ENCODE measurements at regions not wholly inside any gene's neighbourhood (a gene's known extent, or its start where the extent isn't known, plus 50 kb on each side); places are given as distances from the start of the nearest gene placed in this dataset.

DNA sequence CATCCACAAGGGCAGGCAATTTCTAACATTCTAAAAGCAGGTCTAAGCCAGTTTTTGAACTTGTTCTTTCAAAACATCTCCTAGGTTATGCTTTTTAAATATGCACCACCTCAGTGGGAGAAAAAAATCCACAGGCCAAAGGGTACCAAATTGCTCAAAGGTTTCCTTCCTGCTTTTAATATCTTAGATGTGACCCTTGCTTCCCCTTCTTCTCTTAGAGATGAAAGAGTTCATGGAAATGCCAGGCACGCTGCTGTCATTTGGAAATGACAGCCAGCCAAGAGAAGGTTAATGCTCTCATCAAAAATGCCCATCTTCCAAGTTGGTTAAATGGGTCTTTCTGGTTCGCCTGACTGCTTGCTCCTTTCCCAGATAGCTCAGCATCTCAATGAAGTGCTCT is 497.1 kb downstream of the CD83 start:
- Histone ChIP-seq H4K20me1 (ENCODE audit: control insufficient read depth, insufficient read depth, insufficient read length) (no peaks in the 10 kb centered on the region), H3K4me1 (ENCODE audit: insufficient read depth, low read length) (peaks cover 2% of the 10 kb centered on the region; the same call in 1 of the 2 replicates), H2BK15ac (ENCODE audit: low read depth, low read length) (no peak overlapping the region), H2AFZ (ENCODE audit: low read length) (no peak overlapping the region), H2BK12ac (ENCODE audit: insufficient read length, low read depth, low read length) (no peak overlapping the region), H3K56ac (ENCODE audit: insufficient read length, low read depth, low read length) (no peak overlapping the region), H4K91ac (ENCODE audit: insufficient read length, low read depth, low read length) (no peak overlapping the region), H3K4ac (ENCODE audit: low read depth, low read length) (no peak overlapping the region), H3K23ac (ENCODE audit: insufficient read length, low read depth, low read length) (no peak overlapping the region), H3K79me2 (ENCODE audit: insufficient read depth, low read length) (no peaks in the 10 kb centered on the region), H4K5ac (ENCODE audit: insufficient read length, low read depth, low read length) (no peak overlapping the region), H2BK120ac (ENCODE audit: low read depth, low read length, poor library complexity, severe bottlenecking) (no peak overlapping the region), H3K18ac (ENCODE audit: insufficient read length, low read depth, low read length) (no peak overlapping the region), H3T11ph (ENCODE audit: low read length) (no peak overlapping the region), H3K14ac (ENCODE audit: insufficient read depth, low read length) (no peak overlapping the region), H3K4me2 (ENCODE audit: insufficient read depth, insufficient read length, low read length) (no peak overlapping the region), H3K23me2 (ENCODE audit: insufficient read length, low read depth, low read length, poor library complexity, severe bottlenecking) (no peaks in the 10 kb centered on the region), H3K9me3 (ENCODE audit: control insufficient read depth, low read depth, low read length) (peaks cover 7% of the 10 kb centered on the region), H2BK20ac (ENCODE audit: low read depth, low read length, poor library complexity, severe bottlenecking) (no peak overlapping the region), H3K27me3 (ENCODE audit: insufficient read depth, low read length) (no peaks in the 10 kb centered on the region), H3K79me1 (ENCODE audit: insufficient read depth, low read depth, low read length, poor library complexity, severe bottlenecking) (no peaks in the 10 kb centered on the region), H3K27ac (ENCODE audit: insufficient read length, low read depth, low read length) (no peak overlapping the region), H4K8ac (replicated peaks; ENCODE audit: insufficient read length, low read depth, low read length) (no peak overlapping the region), H3K9ac (ENCODE audit: extremely low read depth, insufficient read length, low read length) (no peak overlapping the region), H2BK5ac (ENCODE audit: insufficient read length, low read length) (no peak overlapping the region), H2AK5ac (ENCODE audit: insufficient read length, low read length) (no peak overlapping the region)
- peaks cover 5 to 12% (median 8%) of the 10 kb centered on the region in 3 experiments for H3K36me3 Mint-ChIP-seq (ENCODE audit: insufficient read depth in 1 of 3, low read depth in 3 of 3)
- DNase-seq = no peak
- no CpG with 5 or more reads among the region's 2 CpGs for WGBS (ENCODE audit: extremely low coverage, insufficient read length, low lambda C conversion rate)
- peaks cover 10 to 11% of the 10 kb centered on the region in 2 experiments; a peak in 4 of 5 replicates for H3K9me3 Mint-ChIP-seq
- H3K4me1 Mint-ChIP-seq = peaks cover 8 to 11% of the 10 kb centered on the region in 2 experiments; a peak in 3 of 4 replicates
- no peak overlapping the region for H3K27ac Mint-ChIP-seq
- TF ChIP-seq, protein P1, sequence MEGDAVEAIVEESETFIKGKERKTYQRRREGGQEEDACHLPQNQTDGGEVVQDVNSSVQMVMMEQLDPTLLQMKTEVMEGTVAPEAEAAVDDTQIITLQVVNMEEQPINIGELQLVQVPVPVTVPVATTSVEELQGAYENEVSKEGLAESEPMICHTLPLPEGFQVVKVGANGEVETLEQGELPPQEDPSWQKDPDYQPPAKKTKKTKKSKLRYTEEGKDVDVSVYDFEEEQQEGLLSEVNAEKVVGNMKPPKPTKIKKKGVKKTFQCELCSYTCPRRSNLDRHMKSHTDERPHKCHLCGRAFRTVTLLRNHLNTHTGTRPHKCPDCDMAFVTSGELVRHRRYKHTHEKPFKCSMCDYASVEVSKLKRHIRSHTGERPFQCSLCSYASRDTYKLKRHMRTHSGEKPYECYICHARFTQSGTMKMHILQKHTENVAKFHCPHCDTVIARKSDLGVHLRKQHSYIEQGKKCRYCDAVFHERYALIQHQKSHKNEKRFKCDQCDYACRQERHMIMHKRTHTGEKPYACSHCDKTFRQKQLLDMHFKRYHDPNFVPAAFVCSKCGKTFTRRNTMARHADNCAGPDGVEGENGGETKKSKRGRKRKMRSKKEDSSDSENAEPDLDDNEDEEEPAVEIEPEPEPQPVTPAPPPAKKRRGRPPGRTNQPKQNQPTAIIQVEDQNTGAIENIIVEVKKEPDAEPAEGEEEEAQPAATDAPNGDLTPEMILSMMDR (conservative IDR thresholded peaks at IDR 0.05) = no peak
- H3K4me3 Mint-ChIP-seq = no peak overlapping the region
- no peaks in the 10 kb centered on the region; the same call in 1 of the 2 replicates for H3K27me3 Mint-ChIP-seq (ENCODE audit: low read depth)
